ENCODE measurements at regions not wholly inside any gene's neighbourhood (a gene's known extent, or its start where the extent isn't known, plus 50 kb on each side); places are given as distances from the start of the nearest gene placed in this dataset.

GRCh38 chr4:181293541-181293940 lies 949.7 kb upstream of the TENM3 start:
- WGBS, result 45% methylated on average over 9 of the region's 10 CpGs
- Histone ChIP-seq H3K18ac (ENCODE audit: low read depth in 1 of 2, low read length in 2 of 2) (no peak overlapping the region), H2BK15ac (ENCODE audit: low read depth, poor library complexity, severe bottlenecking) (no peak overlapping the region), H2BK5ac (ENCODE audit: low read depth, low read length, poor library complexity, severe bottlenecking) (no peak overlapping the region), H2BK120ac (ENCODE audit: low read depth, low read length) (no peak overlapping the region), H3K14ac (ENCODE audit: low read length in 2 of 2) (no peak overlapping the region), H4K8ac (ENCODE audit: low read length) (no peak overlapping the region), H3K27ac (ENCODE audit: low read length, poor library complexity, severe bottlenecking) (no peak overlapping the region), H2AK5ac (ENCODE audit: low read length, severe bottlenecking) (no peak overlapping the region), H2BK12ac (ENCODE audit: low read length in 2 of 2) (no peak overlapping the region), H3K27me3 (ENCODE audit: control insufficient read depth in 1 of 2, insufficient read depth in 1 of 2, low read length in 2 of 2) (peaks cover 0 to 4% of the 10 kb centered on the region in 2 experiments), H2AFZ (ENCODE audit: low read depth, low read length) (no peak overlapping the region), H3K4me2 (ENCODE audit: low read length, poor library complexity, severe bottlenecking) (no peak overlapping the region), H3K9me3 (ENCODE audit: control insufficient read depth, low read length) (no peaks in the 10 kb centered on the region), H3K23ac (ENCODE audit: low read length in 2 of 2) (no peak overlapping the region), H3K79me1 (replicated peaks; ENCODE audit: low read length, poor library complexity, severe bottlenecking) (no peaks in the 10 kb centered on the region), H3K4me3 (ENCODE audit: insufficient read depth in 1 of 2, low read depth in 1 of 2, low read length in 2 of 2) (no peak overlapping the region), H3K4me1 (ENCODE audit: control insufficient read depth, insufficient read depth, low read depth, low read length) (no peaks in the 10 kb centered on the region), H3K9ac (ENCODE audit: low read length) (no peak overlapping the region), H4K91ac (ENCODE audit: low read length) (no peak overlapping the region), H3K4ac (ENCODE audit: low read depth in 1 of 2, low read length in 2 of 2) (no peak overlapping the region), H3K36me3 (ENCODE audit: control insufficient read depth in 1 of 2, insufficient read depth in 2 of 2, low read depth in 1 of 2, low read length in 2 of 2) (no peaks in the 10 kb centered on the region)
- DNase-seq, result no peak

- Histone ChIP-seq H2BK12ac (ENCODE audit: low read length in 2 of 2) (no peak overlapping the region), H3K4me2 (ENCODE audit: low read length, poor library complexity, severe bottlenecking) (no peak overlapping the region), H3K9ac (ENCODE audit: low read length) (no peak overlapping the region), H3K4ac (ENCODE audit: low read depth in 1 of 2, low read length in 2 of 2) (no peak overlapping the region), H2AK5ac (ENCODE audit: low read length, severe bottlenecking) (no peak overlapping the region), H3K23ac (ENCODE audit: low read length in 2 of 2) (no peak overlapping the region), H2BK5ac (ENCODE audit: low read depth, low read length, poor library complexity, severe bottlenecking) (no peak overlapping the region), H4K91ac (ENCODE audit: low read length) (no peak overlapping the region), H3K9me3 (ENCODE audit: control insufficient read depth, low read length) (no peaks in the 10 kb centered on the region), H3K27ac (ENCODE audit: low read length, poor library complexity, severe bottlenecking) (no peak overlapping the region), H3K18ac (ENCODE audit: low read depth in 1 of 2, low read length in 2 of 2) (no peak overlapping the region), H3K27me3 (ENCODE audit: control insufficient read depth in 1 of 2, insufficient read depth in 1 of 2, low read length in 2 of 2) (peaks cover 0 to 4% of the 10 kb centered on the region in 2 experiments), H3K36me3 (ENCODE audit: control insufficient read depth in 1 of 2, insufficient read depth in 2 of 2, low read depth in 1 of 2, low read length in 2 of 2) (no peaks in the 10 kb centered on the region), H3K14ac (ENCODE audit: low read length in 2 of 2) (no peak overlapping the region), H3K4me1 (ENCODE audit: control insufficient read depth, insufficient read depth, low read depth, low read length) (no peaks in the 10 kb centered on the region), H3K4me3 (ENCODE audit: insufficient read depth in 1 of 2, low read depth in 1 of 2, low read length in 2 of 2) (no peak overlapping the region), H4K8ac (ENCODE audit: low read length) (no peak overlapping the region), H2BK120ac (ENCODE audit: low read depth, low read length) (no peak overlapping the region), H2AFZ (ENCODE audit: low read depth, low read length) (no peak overlapping the region), H2BK15ac (ENCODE audit: low read depth, poor library complexity, severe bottlenecking) (no peak overlapping the region), H3K79me1 (replicated peaks; ENCODE audit: low read length, poor library complexity, severe bottlenecking) (no peaks in the 10 kb centered on the region)
- WGBS, result 50% methylated on average over 1 of the region's 2 CpGs
- DNase-seq, result no peak
Measured at GRCh38 chr4:181294421-181294820, 948.8 kb upstream of the TENM3 start.

GRCh38 chr4:181301735-181302710 lies 941.2 kb upstream of the TENM3 start:
- 47% methylated on average over 7 of the region's 9 CpGs for WGBS
- no peaks in the 10 kb centered on the region for H3K9me3 ChIP-seq (ENCODE audit: control insufficient read depth, low read length)
- no peak overlapping the region for H3K18ac ChIP-seq (ENCODE audit: low read depth in 1 of 2, low read length in 2 of 2)
- no peaks in the 10 kb centered on the region for H3K4me1 ChIP-seq (ENCODE audit: control insufficient read depth, insufficient read depth, low read depth, low read length)
- H3K27ac ChIP-seq (ENCODE audit: low read length, poor library complexity, severe bottlenecking), result no peak overlapping the region
- no peaks in the 10 kb centered on the region for H3K36me3 ChIP-seq (ENCODE audit: control insufficient read depth in 1 of 2, insufficient read depth in 2 of 2, low read depth in 1 of 2, low read length in 2 of 2)
- H3K4me2 ChIP-seq (ENCODE audit: low read length, poor library complexity, severe bottlenecking), result no peak overlapping the region
- DNase-seq, result no peak
- no peak overlapping the region for H3K4ac ChIP-seq (ENCODE audit: low read depth in 1 of 2, low read length in 2 of 2)
- no peak overlapping the region for H4K91ac ChIP-seq (ENCODE audit: low read length)
- H2BK15ac ChIP-seq (ENCODE audit: low read depth, poor library complexity, severe bottlenecking), result no peak overlapping the region
- H3K23ac ChIP-seq (ENCODE audit: low read length in 2 of 2), result no peak overlapping the region
- no peaks in the 10 kb centered on the region for H3K79me1 ChIP-seq (replicated peaks; ENCODE audit: low read length, poor library complexity, severe bottlenecking)
- no peak overlapping the region for H2AFZ ChIP-seq (ENCODE audit: low read depth, low read length)
- no peak overlapping the region for H2AK5ac ChIP-seq (ENCODE audit: low read length, severe bottlenecking)
- H2BK120ac ChIP-seq (ENCODE audit: low read depth, low read length), result no peak overlapping the region
- no peak overlapping the region for H3K4me3 ChIP-seq (ENCODE audit: insufficient read depth in 1 of 2, low read depth in 1 of 2, low read length in 2 of 2)
- no peak overlapping the region for H2BK12ac ChIP-seq (ENCODE audit: low read length in 2 of 2)
- no peaks in the 10 kb centered on the region for H3K27me3 ChIP-seq (ENCODE audit: control insufficient read depth in 1 of 2, insufficient read depth in 1 of 2, low read length in 2 of 2)
- H3K14ac ChIP-seq (ENCODE audit: low read length in 2 of 2), result no peak overlapping the region
- no peak overlapping the region for H3K9ac ChIP-seq (ENCODE audit: low read length)
- no peak overlapping the region for H2BK5ac ChIP-seq (ENCODE audit: low read depth, low read length, poor library complexity, severe bottlenecking)
- no peak overlapping the region for H4K8ac ChIP-seq (ENCODE audit: low read length)

- Histone ChIP-seq H2AFZ (ENCODE audit: low read depth, low read length) (no peak overlapping the region), H2BK15ac (ENCODE audit: low read depth, poor library complexity, severe bottlenecking) (no peak overlapping the region), H3K4me2 (ENCODE audit: low read length, poor library complexity, severe bottlenecking) (no peak overlapping the region), H3K79me1 (replicated peaks; ENCODE audit: low read length, poor library complexity, severe bottlenecking) (no peaks in the 10 kb centered on the region), H4K91ac (ENCODE audit: low read length) (no peak overlapping the region), H2BK12ac (ENCODE audit: low read length in 2 of 2) (no peak overlapping the region), H4K8ac (ENCODE audit: low read length) (no peak overlapping the region), H3K4me1 (ENCODE audit: control insufficient read depth, insufficient read depth, low read depth, low read length) (no peaks in the 10 kb centered on the region), H3K27me3 (ENCODE audit: control insufficient read depth in 1 of 2, insufficient read depth in 1 of 2, low read length in 2 of 2) (no peaks in the 10 kb centered on the region), H3K4me3 (ENCODE audit: insufficient read depth in 1 of 2, low read depth in 1 of 2, low read length in 2 of 2) (no peak overlapping the region), H3K23ac (ENCODE audit: low read length in 2 of 2) (no peak overlapping the region), H3K18ac (ENCODE audit: low read depth in 1 of 2, low read length in 2 of 2) (no peak overlapping the region), H3K4ac (ENCODE audit: low read depth in 1 of 2, low read length in 2 of 2) (no peak overlapping the region), H2BK5ac (ENCODE audit: low read depth, low read length, poor library complexity, severe bottlenecking) (no peak overlapping the region), H3K27ac (ENCODE audit: low read length, poor library complexity, severe bottlenecking) (no peak overlapping the region), H3K14ac (ENCODE audit: low read length in 2 of 2) (no peak overlapping the region), H3K9me3 (ENCODE audit: control insufficient read depth, low read length) (no peaks in the 10 kb centered on the region), H2BK120ac (ENCODE audit: low read depth, low read length) (no peak overlapping the region), H3K36me3 (ENCODE audit: control insufficient read depth in 1 of 2, insufficient read depth in 2 of 2, low read depth in 1 of 2, low read length in 2 of 2) (no peaks in the 10 kb centered on the region), H3K9ac (ENCODE audit: low read length) (no peak overlapping the region), H2AK5ac (ENCODE audit: low read length, severe bottlenecking) (no peak overlapping the region)
- no peak for DNase-seq
- WGBS, result 43% methylated on average over 1 of the region's 2 CpGs
Measured at GRCh38 chr4:181307824-181308223, 935.4 kb upstream of the TENM3 start.

All from mesenchymal stem cell (in vitro differentiated cells and primary cell).